ENCODE measurements at regions not wholly inside any gene's neighbourhood (a gene's known extent, or its start where the extent isn't known, plus 50 kb on each side); places are given as distances from the start of the nearest gene placed in this dataset.
"Not testable (repeated sequence)": the region's sequence is repeated elsewhere in the genome, so short reads cannot be mapped to it uniquely, and the experiment has no call there.

DNA sequence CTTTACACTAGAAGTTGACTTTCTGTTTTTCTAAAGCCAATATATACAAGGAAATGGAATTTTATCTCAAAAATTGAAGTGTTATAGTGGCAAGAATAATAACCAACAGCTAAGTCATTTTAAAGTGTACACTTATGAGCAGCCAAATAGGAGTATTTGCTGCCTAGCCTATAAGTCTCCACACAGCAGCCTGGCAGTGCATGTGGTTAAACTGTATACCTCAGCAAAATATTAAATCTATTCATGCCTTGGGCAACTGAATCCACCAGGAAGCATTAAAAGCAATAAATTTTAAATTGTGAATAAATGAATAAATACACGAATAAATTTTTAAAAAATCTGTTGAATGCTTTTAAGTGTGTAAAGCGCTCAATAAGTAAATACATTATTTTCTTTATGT, 432.4 kb upstream of the RORB start:
- Mint-ChIP-seq H3K4me1 (ENCODE audit: low read depth) (no peaks in the 10 kb centered on the region), H3K9me3 (peaks cover 49% of the 10 kb centered on the region), H3K36me3 (ENCODE audit: low read depth) (no peaks in the 10 kb centered on the region), H3K27ac (no peak overlapping the region), H3K27me3 (ENCODE audit: insufficient read depth) (no peaks in the 10 kb centered on the region), H3K4me3 (no peak overlapping the region)
- no peak for DNase-seq
- TF ChIP-seq, protein P1, sequence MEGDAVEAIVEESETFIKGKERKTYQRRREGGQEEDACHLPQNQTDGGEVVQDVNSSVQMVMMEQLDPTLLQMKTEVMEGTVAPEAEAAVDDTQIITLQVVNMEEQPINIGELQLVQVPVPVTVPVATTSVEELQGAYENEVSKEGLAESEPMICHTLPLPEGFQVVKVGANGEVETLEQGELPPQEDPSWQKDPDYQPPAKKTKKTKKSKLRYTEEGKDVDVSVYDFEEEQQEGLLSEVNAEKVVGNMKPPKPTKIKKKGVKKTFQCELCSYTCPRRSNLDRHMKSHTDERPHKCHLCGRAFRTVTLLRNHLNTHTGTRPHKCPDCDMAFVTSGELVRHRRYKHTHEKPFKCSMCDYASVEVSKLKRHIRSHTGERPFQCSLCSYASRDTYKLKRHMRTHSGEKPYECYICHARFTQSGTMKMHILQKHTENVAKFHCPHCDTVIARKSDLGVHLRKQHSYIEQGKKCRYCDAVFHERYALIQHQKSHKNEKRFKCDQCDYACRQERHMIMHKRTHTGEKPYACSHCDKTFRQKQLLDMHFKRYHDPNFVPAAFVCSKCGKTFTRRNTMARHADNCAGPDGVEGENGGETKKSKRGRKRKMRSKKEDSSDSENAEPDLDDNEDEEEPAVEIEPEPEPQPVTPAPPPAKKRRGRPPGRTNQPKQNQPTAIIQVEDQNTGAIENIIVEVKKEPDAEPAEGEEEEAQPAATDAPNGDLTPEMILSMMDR (IDR thresholded peaks at IDR 0.05): no peak

GRCh38 chr9:74066128-74066527, 431.0 kb upstream of the RORB start:
- Mint-ChIP-seq H3K4me3 (no peak overlapping the region), H3K27ac (no peak overlapping the region), H3K27me3 (ENCODE audit: insufficient read depth) (no peaks in the 10 kb centered on the region), H3K36me3 (ENCODE audit: low read depth) (no peaks in the 10 kb centered on the region), H3K4me1 (ENCODE audit: low read depth) (no peaks in the 10 kb centered on the region), H3K9me3 (peaks cover 44% of the 10 kb centered on the region)
- DNase-seq: no peak
- TF ChIP-seq, protein P1 (IDR thresholded peaks at IDR 0.05): no peak

- no peaks in the 10 kb centered on the region for H3K4me1 Mint-ChIP-seq (ENCODE audit: low read depth)
- no peaks in the 10 kb centered on the region for H3K36me3 Mint-ChIP-seq (ENCODE audit: low read depth)
- H3K27ac Mint-ChIP-seq: no peak overlapping the region
- DNase-seq: no peak
- peaks cover 44% of the 10 kb centered on the region for H3K9me3 Mint-ChIP-seq
- no peak overlapping the region for H3K4me3 Mint-ChIP-seq
- TF ChIP-seq, protein P1 (IDR thresholded peaks at IDR 0.05): no peak
- H3K27me3 Mint-ChIP-seq (ENCODE audit: insufficient read depth): no peaks in the 10 kb centered on the region
Measured at GRCh38 chr9:74066605-74067004, 430.5 kb upstream of the RORB start.

DNA sequence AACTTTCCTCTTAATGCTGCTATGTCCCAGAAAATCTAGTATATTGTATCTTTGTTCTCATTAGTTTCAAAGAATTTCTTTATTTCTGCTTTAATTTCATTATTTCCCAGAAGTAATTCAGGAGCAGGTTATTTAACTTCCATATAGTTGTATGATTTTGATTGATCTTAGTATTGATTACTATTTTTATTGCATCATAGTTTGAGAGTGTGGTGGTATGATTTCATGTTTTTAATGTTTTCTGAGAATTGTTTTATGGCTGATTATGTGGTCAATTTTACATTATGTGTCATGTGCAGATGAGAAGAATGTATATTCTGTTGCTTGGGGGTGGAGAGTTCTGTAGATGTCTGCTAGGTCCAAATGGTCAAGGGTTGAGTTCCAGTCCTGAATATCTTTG, 425.6 kb upstream of the RORB start:
- Mint-ChIP-seq H3K4me1 (ENCODE audit: low read depth) (no peaks in the 10 kb centered on the region), H3K36me3 (ENCODE audit: low read depth) (peaks cover 4% of the 10 kb centered on the region; the same call in 1 of the 2 replicates), H3K27me3 (ENCODE audit: insufficient read depth) (no peaks in the 10 kb centered on the region), H3K4me3 (no peak overlapping the region), H3K27ac (no peak overlapping the region), H3K9me3 (peaks cover 52% of the 10 kb centered on the region)
- TF ChIP-seq, protein P1 (IDR thresholded peaks at IDR 0.05): no peak
- no peak for DNase-seq

DNA sequence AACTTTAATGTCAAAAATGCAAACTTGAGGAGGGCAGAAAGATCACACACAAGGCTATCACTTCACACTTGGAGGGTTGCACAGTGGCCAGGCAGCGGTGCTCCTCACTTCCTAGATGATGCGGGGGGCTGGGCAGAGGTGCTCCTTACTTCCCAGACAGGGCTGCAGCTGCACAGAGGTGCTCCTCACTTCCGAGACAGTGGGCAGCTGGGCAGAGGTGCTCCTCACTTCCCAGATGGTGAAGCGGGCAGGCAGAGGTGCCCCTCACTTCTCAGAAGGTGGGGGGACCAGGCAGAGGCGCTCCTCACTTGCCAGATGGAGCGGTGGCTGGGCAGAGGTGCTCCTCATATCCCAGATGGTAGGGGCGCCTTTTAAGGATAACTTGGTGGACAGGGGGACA, 423.2 kb upstream of the RORB start:
- peaks cover 54% of the 10 kb centered on the region for H3K9me3 Mint-ChIP-seq
- TF ChIP-seq, protein P1 (IDR thresholded peaks at IDR 0.05): no peak
- no peak overlapping the region for H3K27ac Mint-ChIP-seq
- peaks cover 4% of the 10 kb centered on the region; the same call in 1 of the 2 replicates for H3K36me3 Mint-ChIP-seq (ENCODE audit: low read depth)
- H3K4me1 Mint-ChIP-seq (ENCODE audit: low read depth): no peaks in the 10 kb centered on the region
- no peaks in the 10 kb centered on the region for H3K27me3 Mint-ChIP-seq (ENCODE audit: insufficient read depth)
- no peak for DNase-seq
- no peak overlapping the region for H3K4me3 Mint-ChIP-seq

DNA sequence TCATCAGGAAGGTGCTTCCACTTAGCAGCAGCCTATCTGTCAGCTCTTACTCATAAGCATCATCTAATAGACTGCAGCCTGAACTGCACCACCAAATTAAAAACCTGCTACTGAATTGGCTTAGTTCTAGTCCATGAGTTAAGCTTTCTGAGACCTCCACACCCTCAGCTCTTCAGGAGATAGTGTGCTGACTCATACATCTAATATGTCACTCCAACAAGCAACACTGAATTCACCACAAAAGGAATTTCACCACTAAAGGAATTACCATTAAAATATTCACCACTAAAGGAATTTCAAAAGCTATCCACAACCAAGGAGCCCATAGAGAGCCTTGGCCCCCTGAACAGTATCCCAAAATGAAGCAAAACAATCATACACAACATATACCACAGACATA, 418.5 kb upstream of the RORB start:
- Mint-ChIP-seq H3K36me3 (ENCODE audit: low read depth) (0 out of 2 replicates have a peak, but pooled peaks cover under 1% of the 10 kb centered on the region), H3K4me1 (ENCODE audit: low read depth) (no peaks in the 10 kb centered on the region), H3K27ac (no peak overlapping the region), H3K4me3 (no peak overlapping the region), H3K27me3 (ENCODE audit: insufficient read depth) (no peaks in the 10 kb centered on the region), H3K9me3 (peaks cover 37% of the 10 kb centered on the region)
- no peak for DNase-seq
- TF ChIP-seq, protein P1 (IDR thresholded peaks at IDR 0.05): no peak

DNA sequence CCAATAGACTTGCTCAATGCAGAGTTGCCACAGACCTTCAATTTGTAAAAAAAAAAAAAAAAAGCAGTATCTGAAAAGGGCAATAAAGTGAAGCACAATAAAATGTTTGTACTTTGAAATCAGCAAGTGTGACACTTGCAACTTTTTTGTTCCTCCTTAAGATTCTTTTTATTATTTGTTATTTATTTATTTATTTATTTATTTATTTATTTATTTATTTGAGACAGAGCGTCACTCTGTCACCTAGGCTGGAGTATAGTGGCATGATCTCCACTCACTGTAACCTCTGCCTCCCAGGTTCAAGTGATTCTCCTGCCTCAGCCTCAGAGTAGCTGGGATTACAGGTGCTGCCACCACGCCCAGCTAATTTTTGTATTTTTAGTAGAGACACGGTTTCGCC, 416.5 kb upstream of the RORB start:
- not testable (repeated sequence) for H3K4me1 Mint-ChIP-seq (ENCODE audit: low read depth); H3K4me3 Mint-ChIP-seq; H3K27me3 Mint-ChIP-seq (ENCODE audit: insufficient read depth); DNase-seq; H3K36me3 Mint-ChIP-seq (ENCODE audit: low read depth); H3K27ac Mint-ChIP-seq
- peaks cover 22% of the 10 kb centered on the region for H3K9me3 Mint-ChIP-seq
